ENCODE measurements at regions not wholly inside any gene's neighbourhood (a gene's known extent, or its start where the extent isn't known, plus 50 kb on each side); places are given as distances from the start of the nearest gene placed in this dataset.

DNA sequence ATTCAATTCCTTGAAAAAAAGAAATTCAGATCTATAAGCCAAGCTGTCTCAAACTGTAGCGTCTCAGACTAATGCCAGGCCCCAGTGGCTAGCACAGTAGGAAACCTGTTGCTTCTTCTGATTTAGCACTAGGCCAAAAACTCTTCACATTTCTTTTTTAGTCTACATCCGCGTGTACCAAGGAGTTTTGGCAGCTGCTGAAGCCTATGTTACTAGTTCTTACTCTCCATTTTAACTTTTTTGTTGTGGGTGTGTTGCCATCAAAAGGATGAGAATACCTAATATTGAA, 65.0 kb upstream of the BTN3A2 start:
- TF ChIP-seq, protein P1, sequence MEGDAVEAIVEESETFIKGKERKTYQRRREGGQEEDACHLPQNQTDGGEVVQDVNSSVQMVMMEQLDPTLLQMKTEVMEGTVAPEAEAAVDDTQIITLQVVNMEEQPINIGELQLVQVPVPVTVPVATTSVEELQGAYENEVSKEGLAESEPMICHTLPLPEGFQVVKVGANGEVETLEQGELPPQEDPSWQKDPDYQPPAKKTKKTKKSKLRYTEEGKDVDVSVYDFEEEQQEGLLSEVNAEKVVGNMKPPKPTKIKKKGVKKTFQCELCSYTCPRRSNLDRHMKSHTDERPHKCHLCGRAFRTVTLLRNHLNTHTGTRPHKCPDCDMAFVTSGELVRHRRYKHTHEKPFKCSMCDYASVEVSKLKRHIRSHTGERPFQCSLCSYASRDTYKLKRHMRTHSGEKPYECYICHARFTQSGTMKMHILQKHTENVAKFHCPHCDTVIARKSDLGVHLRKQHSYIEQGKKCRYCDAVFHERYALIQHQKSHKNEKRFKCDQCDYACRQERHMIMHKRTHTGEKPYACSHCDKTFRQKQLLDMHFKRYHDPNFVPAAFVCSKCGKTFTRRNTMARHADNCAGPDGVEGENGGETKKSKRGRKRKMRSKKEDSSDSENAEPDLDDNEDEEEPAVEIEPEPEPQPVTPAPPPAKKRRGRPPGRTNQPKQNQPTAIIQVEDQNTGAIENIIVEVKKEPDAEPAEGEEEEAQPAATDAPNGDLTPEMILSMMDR (IDR thresholded peaks at IDR 0.05; ENCODE audit: insufficient read depth, low read length, poor library complexity, severe bottlenecking), result no peak
- Histone ChIP-seq H3K27me3 (ENCODE audit: control insufficient read depth, insufficient read depth, low read length) (no peaks in the 10 kb centered on the region), H3K4me3 (ENCODE audit: low read depth, low read length) (no peak overlapping the region), H3K36me3 (ENCODE audit: control insufficient read depth, insufficient read depth, low read length) (no peaks in the 10 kb centered on the region)
- no peak for DNase-seq (ENCODE audit: low read depth)

DNA sequence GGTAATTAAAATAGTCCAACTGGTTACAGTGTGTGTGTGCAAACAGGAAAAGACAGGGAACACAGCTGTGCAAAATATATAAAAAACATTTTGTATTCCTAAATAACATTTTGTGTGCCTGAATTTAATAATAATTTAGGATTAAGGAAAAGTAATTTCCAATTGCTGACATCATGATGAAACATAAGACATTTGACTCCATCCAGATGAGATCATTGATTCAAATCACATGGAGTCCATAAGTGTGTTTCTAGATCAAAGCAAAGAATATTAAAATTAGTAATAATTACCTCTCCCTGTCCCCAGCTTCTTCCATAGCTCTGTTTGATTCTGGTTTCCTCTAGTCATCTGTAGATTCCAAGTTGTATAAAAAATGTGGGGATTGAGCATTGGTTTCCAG, 64.6 kb upstream of the BTN3A2 start:
- DNase-seq (ENCODE audit: low read depth), result no peak
- TF ChIP-seq, protein P1 (IDR thresholded peaks at IDR 0.05; ENCODE audit: insufficient read depth, low read length, poor library complexity, severe bottlenecking), result no peak
- Histone ChIP-seq H3K27me3 (ENCODE audit: control insufficient read depth, insufficient read depth, low read length) (no peaks in the 10 kb centered on the region), H3K36me3 (ENCODE audit: control insufficient read depth, insufficient read depth, low read length) (no peaks in the 10 kb centered on the region), H3K4me3 (ENCODE audit: low read depth, low read length) (no peak overlapping the region)

DNA sequence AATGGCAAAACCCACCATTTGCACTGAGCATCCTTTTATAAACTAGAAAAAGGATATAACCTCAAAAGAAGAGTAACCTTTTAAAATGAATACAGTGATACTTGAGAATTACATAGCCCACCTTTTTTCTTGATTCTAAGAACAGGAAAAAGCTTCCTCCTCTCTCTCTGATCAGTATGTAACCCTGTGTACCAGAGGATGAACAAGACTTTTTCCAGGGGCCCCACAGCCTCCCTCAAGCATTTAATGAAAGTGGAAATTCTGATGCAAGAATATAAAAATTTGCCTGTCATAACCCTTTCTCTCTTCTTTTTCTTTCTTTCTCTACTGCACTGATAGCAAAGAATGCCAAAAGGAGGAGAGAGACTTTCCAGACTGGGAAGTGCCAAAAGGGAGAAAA, 64.2 kb upstream of the BTN3A2 start:
- DNase-seq (ENCODE audit: low read depth), result no peak
- no peaks in the 10 kb centered on the region for H3K27me3 ChIP-seq (ENCODE audit: control insufficient read depth, insufficient read depth, low read length)
- no peak overlapping the region for H3K4me3 ChIP-seq (ENCODE audit: low read depth, low read length)
- H3K36me3 ChIP-seq (ENCODE audit: control insufficient read depth, insufficient read depth, low read length), result no peaks in the 10 kb centered on the region
- TF ChIP-seq, protein P1 (IDR thresholded peaks at IDR 0.05; ENCODE audit: insufficient read depth, low read length, poor library complexity, severe bottlenecking), result no peak

- TF ChIP-seq, protein P1 (IDR thresholded peaks at IDR 0.05; ENCODE audit: insufficient read depth, low read length, poor library complexity, severe bottlenecking), result no peak
- Histone ChIP-seq H3K27me3 (ENCODE audit: control insufficient read depth, insufficient read depth, low read length) (no peaks in the 10 kb centered on the region), H3K4me3 (ENCODE audit: low read depth, low read length) (no peak overlapping the region), H3K36me3 (ENCODE audit: control insufficient read depth, insufficient read depth, low read length) (no peaks in the 10 kb centered on the region)
- DNase-seq (ENCODE audit: low read depth), result no peak
Observed at GRCh38 chr6:26301638-26302037, 63.4 kb upstream of the BTN3A2 start.

DNA sequence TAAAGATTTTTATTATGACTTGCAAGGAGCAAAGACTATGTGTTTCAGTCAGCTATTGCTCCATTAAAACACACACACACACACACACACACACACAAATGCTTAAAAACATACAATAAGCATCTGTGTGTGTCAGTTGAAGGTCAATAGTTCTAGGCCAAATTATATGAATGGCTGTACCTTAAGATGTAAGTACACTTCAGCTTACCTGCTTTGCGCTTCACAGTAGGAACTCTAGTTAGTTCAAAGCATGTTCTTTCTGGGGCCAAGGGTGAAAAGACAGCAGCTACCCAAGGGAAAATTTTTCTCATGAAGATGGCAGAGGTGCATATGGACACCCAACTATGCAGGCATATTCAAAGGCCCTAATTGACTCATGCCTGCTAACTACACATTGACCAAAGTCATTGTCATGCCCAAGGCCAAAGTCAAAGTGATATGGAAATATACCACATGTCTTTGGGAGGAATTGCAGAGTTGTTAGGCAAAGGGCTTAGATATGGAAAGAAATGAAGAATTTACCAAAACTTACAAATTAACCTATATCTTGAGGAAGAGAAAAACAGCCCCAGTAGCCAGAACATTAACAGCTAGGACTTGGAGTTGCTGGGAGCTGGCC, 61.9 kb upstream of the BTN3A2 start:
- Histone ChIP-seq H3K4me3 (ENCODE audit: low read depth, low read length) (no peak overlapping the region), H3K36me3 (ENCODE audit: control insufficient read depth, insufficient read depth, low read length) (no peaks in the 10 kb centered on the region), H3K27me3 (ENCODE audit: control insufficient read depth, insufficient read depth, low read length) (no peaks in the 10 kb centered on the region)
- DNase-seq (ENCODE audit: low read depth), result no peak
- TF ChIP-seq, protein P1 (IDR thresholded peaks at IDR 0.05; ENCODE audit: insufficient read depth, low read length, poor library complexity, severe bottlenecking), result no peak

DNA sequence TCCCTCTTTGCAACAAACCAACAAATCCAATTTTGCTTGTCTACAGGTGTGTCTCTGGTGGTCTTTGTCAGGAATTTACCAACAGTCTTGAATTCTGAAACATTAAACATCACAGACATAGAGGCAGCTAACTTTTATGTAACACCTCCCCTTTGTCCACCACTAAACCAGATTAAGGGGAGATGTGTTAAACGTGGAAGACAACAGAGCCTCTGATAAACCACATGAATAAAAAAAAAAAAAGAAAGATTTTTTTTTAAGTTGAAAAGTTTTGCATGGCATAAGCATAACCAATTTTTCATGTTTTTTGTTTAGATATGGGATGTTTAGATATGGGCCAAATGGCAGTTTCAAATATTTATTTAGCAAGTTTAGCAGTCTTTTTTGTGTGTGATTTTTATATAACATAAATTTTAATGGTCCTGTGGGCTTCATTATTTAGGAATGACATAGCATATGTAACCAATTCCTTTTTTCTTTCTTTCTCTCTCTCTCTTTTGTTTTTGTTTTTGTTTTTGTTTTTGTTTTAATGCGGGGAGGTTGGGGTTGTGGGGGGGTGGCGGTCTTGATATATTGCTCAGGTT, 60.7 kb upstream of the BTN3A2 start:
- TF ChIP-seq, protein P1 (IDR thresholded peaks at IDR 0.05; ENCODE audit: insufficient read depth, low read length, poor library complexity, severe bottlenecking), result no peak
- no peak for DNase-seq (ENCODE audit: low read depth)
- no peaks in the 10 kb centered on the region for H3K36me3 ChIP-seq (ENCODE audit: control insufficient read depth, insufficient read depth, low read length)
- H3K4me3 ChIP-seq (ENCODE audit: low read depth, low read length), result no peak overlapping the region
- no peaks in the 10 kb centered on the region for H3K27me3 ChIP-seq (ENCODE audit: control insufficient read depth, insufficient read depth, low read length)

All from kidney epithelial cell (primary cell).